Bronchial epithelial cell (primary cell): ENCODE measurements at regions not wholly inside any gene's neighbourhood (a gene's known extent, or its start where the extent isn't known, plus 50 kb on each side); places are given as distances from the start of the nearest gene placed in this dataset.

ENCODE experiments used
- DNase-seq: peaks from one replicate; pipeline ENCODE4 v3.0.0-alpha.2; 2010; ENCODE audit warnings: low read depth
- FAIRE-seq: peaks from 2 replicates; lab custom pipeline; 2011; peaks lifted over from hg19 to GRCh38; lab: Jason Lieb, UNC
- H3K27me3 ChIP-seq: 2 replicates; pipeline ENCODE4 v1.5.1; 2011; ENCODE audit warnings: low read length; ENCODE audit not compliant: control insufficient read depth, insufficient read depth
- H3K36me3 ChIP-seq: 2 replicates; pipeline ENCODE4 v1.5.1; 2011; ENCODE audit warnings: low read length; ENCODE audit not compliant: control insufficient read depth, insufficient read depth
- H3K4me3 ChIP-seq: 2 replicates; pipeline ENCODE4 v1.5.1; 2011; ENCODE audit warnings: mild to moderate bottlenecking, low read depth, low read length, control low read depth
- TF ChIP-seq, protein P1 (sequence below): IDR thresholded peaks from 2 replicates; pipeline ENCODE4 v1.5.1; 2011; ENCODE audit warnings: mild to moderate bottlenecking, moderate library complexity, low read length, control low read depth, inconsistent platforms; ENCODE audit not compliant: insufficient read depth, severe bottlenecking

DNA sequence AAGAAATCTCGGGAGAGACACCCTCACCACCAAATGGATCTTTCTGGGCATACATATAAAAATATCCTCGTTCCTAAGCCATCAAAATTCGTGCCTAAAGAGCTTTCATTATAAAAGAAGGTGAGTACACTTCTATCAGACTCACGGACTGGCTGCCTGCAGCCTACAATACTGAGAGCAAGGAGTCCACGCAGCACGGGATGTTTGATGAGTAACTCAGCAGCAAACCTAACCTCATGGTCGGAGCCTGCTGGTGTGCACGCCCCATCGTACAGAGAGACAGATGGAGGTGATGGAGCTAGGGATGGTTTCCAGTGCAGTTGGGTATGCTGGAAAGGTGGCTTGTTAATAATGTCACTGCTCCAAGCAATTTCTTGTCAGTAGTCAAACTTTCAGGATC, 256.2 kb downstream of the FIGN start:
- no peak overlapping the region for H3K4me3 ChIP-seq
- FAIRE-seq (peak; percentile 60), DNase-seq (no peak)
- peaks cover 2% of the 10 kb centered on the region for H3K27me3 ChIP-seq
- TF ChIP-seq, protein P1, sequence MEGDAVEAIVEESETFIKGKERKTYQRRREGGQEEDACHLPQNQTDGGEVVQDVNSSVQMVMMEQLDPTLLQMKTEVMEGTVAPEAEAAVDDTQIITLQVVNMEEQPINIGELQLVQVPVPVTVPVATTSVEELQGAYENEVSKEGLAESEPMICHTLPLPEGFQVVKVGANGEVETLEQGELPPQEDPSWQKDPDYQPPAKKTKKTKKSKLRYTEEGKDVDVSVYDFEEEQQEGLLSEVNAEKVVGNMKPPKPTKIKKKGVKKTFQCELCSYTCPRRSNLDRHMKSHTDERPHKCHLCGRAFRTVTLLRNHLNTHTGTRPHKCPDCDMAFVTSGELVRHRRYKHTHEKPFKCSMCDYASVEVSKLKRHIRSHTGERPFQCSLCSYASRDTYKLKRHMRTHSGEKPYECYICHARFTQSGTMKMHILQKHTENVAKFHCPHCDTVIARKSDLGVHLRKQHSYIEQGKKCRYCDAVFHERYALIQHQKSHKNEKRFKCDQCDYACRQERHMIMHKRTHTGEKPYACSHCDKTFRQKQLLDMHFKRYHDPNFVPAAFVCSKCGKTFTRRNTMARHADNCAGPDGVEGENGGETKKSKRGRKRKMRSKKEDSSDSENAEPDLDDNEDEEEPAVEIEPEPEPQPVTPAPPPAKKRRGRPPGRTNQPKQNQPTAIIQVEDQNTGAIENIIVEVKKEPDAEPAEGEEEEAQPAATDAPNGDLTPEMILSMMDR: no peak
- no peaks in the 10 kb centered on the region for H3K36me3 ChIP-seq

DNA sequence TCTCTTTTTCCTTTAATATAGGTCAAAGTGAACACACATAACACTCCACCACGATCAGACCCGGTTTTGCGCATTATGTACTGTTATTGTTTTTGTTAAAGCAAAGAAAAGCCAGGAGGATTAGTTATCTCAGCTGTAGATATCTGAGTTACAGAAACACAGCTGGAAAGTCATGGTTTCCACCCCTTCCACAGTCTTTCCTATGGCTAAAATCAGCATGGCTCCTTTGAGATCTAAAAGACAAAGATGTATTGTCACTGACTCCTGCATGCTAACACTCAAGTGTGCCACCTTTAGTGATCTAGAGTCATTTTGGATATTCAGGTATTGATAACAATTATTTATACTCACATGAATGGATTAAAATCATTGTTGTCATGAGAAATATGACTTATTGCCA, 260.0 kb downstream of the FIGN start:
- no peaks in the 10 kb centered on the region for H3K36me3 ChIP-seq
- FAIRE-seq: no peak
- TF ChIP-seq, protein P1: no peak
- H3K27me3 ChIP-seq: no peaks in the 10 kb centered on the region
- no peak overlapping the region for H3K4me3 ChIP-seq
- DNase-seq: no peak

DNA sequence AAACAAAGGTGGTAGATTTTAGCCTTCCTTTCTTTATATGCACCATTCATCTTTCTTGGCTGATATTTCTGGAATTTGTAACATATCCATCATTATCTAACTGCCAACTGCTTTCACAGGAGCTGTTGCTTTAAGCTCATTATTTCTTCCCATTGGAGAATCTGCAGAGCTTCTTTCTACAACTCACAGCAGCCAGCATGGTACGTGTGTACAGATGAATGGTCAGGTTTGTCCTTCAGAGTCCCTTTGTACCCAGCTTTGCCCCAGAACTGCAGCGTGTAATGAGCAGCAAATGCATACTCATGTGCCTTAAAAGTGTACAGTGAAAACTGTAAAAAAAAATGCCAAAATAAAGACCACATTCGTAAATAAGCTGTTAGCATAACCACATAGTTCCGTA, 260.9 kb downstream of the FIGN start:
- Histone ChIP-seq H3K27me3 (no peaks in the 10 kb centered on the region), H3K36me3 (no peaks in the 10 kb centered on the region), H3K4me3 (no peak overlapping the region)
- DNase-seq: no peak
- TF ChIP-seq, protein P1: no peak
- FAIRE-seq: no peak

DNA sequence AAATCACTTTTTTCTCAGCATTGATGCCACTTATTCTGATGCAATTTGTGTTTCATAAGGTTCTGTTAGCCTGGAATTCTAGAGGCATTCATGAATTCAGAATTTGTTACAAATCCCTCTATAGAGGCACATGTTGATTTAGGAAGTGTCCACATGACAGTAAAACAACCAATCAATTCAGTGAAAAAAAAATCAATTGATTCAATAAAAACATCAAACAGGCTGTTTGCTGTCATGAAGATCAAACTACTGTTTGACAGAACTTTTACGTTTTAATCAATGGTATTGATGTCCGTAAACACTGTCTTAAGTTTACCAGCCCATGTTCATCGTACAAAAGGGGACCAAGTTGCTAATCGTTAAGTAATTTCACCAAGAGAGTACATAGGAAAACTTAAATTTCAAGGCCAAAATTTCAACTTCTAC, 261.5 kb downstream of the FIGN start:
- FAIRE-seq (no peak), DNase-seq (no peak)
- H3K4me3 ChIP-seq: no peak overlapping the region
- no peaks in the 10 kb centered on the region for H3K27me3 ChIP-seq
- TF ChIP-seq, protein P1: no peak
- H3K36me3 ChIP-seq: no peaks in the 10 kb centered on the region

DNA sequence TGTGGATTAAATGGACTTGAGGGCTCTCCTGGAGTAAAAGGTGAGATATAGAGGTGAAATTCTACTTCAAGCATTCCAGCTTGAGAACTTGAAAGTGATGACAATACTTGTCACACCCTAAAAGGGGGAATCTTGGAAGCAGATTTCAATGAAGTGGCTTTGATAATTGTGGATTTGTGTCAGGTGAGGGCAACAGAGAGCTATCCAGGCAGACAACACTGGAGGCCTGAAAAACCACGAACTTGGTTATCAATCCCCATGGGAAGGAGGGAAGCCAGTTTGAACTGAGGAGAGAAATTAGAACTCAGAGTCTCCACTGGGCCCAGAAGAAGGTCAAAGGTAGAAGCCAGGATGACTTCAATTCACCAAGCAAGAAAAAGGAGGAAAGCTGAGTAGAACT, 263.9 kb downstream of the FIGN start:
- DNase-seq (peak; percentile 36), FAIRE-seq (no peak)
- H3K36me3 ChIP-seq: no peaks in the 10 kb centered on the region
- no peaks in the 10 kb centered on the region for H3K27me3 ChIP-seq
- TF ChIP-seq, protein P1: peak; percentile 51
- no peak overlapping the region for H3K4me3 ChIP-seq

DNA sequence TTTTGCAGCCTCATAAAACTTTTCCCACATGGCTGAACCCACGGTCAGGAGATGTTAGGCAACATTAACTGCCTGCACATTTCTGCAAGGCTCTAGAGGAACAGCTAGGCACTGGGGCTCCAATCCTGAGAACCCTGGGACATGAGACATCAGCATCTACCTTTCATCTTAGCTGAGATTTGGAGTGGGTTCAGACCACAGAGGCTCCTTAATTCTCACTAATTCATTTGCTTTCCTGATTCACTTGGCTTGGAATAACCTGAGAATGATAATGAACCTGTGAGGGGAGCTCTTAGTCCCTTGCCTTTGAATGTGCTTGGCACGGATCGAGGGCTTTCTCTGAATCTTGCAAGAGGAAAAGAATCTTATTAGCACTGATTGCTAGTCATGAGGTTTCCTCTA, 266.2 kb downstream of the FIGN start:
- H3K27me3 ChIP-seq: no peaks in the 10 kb centered on the region
- no peaks in the 10 kb centered on the region for H3K36me3 ChIP-seq
- DNase-seq (no peak), FAIRE-seq (no peak)
- TF ChIP-seq, protein P1: no peak
- no peak overlapping the region for H3K4me3 ChIP-seq
